Mesenchymal stem cell (in vitro differentiated cells and primary cell): ENCODE measurements at regions not wholly inside any gene's neighbourhood (a gene's known extent, or its start where the extent isn't known, plus 50 kb on each side); places are given as distances from the start of the nearest gene placed in this dataset.
"Not testable (repeated sequence)": the region's sequence is repeated elsewhere in the genome, so short reads cannot be mapped to it uniquely, and the experiment has no call there.

ENCODE experiments used
- DNase-seq: peaks from one replicate; pipeline ENCODE4 v3.0.0-alpha.2; 2013
- H2AFZ ChIP-seq: one replicate; pipeline ENCODE4 v1.6.1; 2013; ENCODE audit warnings: low read depth, mild to moderate bottlenecking, control low read depth, inconsistent platforms, low read length, moderate library complexity
- H2AK5ac ChIP-seq: 2 replicates; pipeline ENCODE4 v1.6.1; 2013; ENCODE audit warnings: low read length, moderate library complexity, mild to moderate bottlenecking, inconsistent platforms; ENCODE audit not compliant: severe bottlenecking
- H2BK120ac ChIP-seq: one replicate; pipeline ENCODE4 v1.6.1; 2013; ENCODE audit warnings: low read depth, mild to moderate bottlenecking, inconsistent platforms, low read length, moderate library complexity
- H2BK12ac ChIP-seq, 2 experiments: one replicate each; pipeline ENCODE4 v1.6.1; 2013; ENCODE audit warnings: inconsistent platforms in 2 of 2, low read length in 2 of 2, mild to moderate bottlenecking in 2 of 2, moderate library complexity in 2 of 2, control low read depth in 1 of 2
- H2BK15ac ChIP-seq: one replicate; pipeline ENCODE4 v1.6.1; 2013; ENCODE audit warnings: mild to moderate bottlenecking, low read depth, inconsistent platforms; ENCODE audit not compliant: poor library complexity, severe bottlenecking
- H2BK5ac ChIP-seq: 2 replicates; pipeline ENCODE4 v1.6.1; 2013; ENCODE audit warnings: low read depth, mild to moderate bottlenecking, low read length, control low read depth, inconsistent platforms; ENCODE audit not compliant: poor library complexity, severe bottlenecking
- H3K14ac ChIP-seq, 2 experiments: one replicate each; pipeline ENCODE4 v1.6.1; 2013; ENCODE audit warnings: inconsistent platforms in 2 of 2, low read length in 2 of 2, control low read depth in 1 of 2, mild to moderate bottlenecking in 1 of 2, moderate library complexity in 1 of 2
- H3K18ac ChIP-seq, 2 experiments: one replicate each; pipeline ENCODE4 v1.6.1; 2013; ENCODE audit warnings: inconsistent platforms in 2 of 2, low read length in 2 of 2, control low read depth in 1 of 2, low read depth in 1 of 2, mild to moderate bottlenecking in 1 of 2
- H3K23ac ChIP-seq, 2 experiments: one replicate each; pipeline ENCODE4 v1.6.1; 2013; ENCODE audit warnings: inconsistent platforms in 2 of 2, low read length in 2 of 2, mild to moderate bottlenecking in 2 of 2, moderate library complexity in 2 of 2, control low read depth in 1 of 2
- H3K27ac ChIP-seq: 2 replicates; pipeline ENCODE4 v1.5.1; 2013; ENCODE audit warnings: mild to moderate bottlenecking, moderate library complexity, low read length, control low read depth, inconsistent platforms; ENCODE audit not compliant: poor library complexity, severe bottlenecking
- H3K27me3 ChIP-seq, 2 experiments: 2 replicates each; pipeline versions ENCODE4 v1.6.1 to v1.7.0; 2013; ENCODE audit warnings: low read length in 2 of 2, mild to moderate bottlenecking in 2 of 2, moderate library complexity in 2 of 2, control low read depth in 1 of 2, inconsistent platforms in 1 of 2; ENCODE audit not compliant: control insufficient read depth in 1 of 2, insufficient read depth in 1 of 2
- H3K36me3 ChIP-seq, 2 experiments: 2 replicates each; pipeline versions ENCODE4 v1.6.1 to v1.7.0; 2013; ENCODE audit warnings: low read length in 2 of 2, control low read depth in 1 of 2, inconsistent platforms in 1 of 2, low read depth in 1 of 2, mild to moderate bottlenecking in 1 of 2; ENCODE audit not compliant: insufficient read depth in 2 of 2, control insufficient read depth in 1 of 2
- H3K4ac ChIP-seq, 2 experiments: one replicate each; pipeline ENCODE4 v1.6.1; 2013; ENCODE audit warnings: inconsistent platforms in 2 of 2, low read length in 2 of 2, mild to moderate bottlenecking in 2 of 2, moderate library complexity in 2 of 2, control low read depth in 1 of 2, low read depth in 1 of 2
- H3K4me1 ChIP-seq: 2 replicates; pipeline ENCODE4 v1.6.1; 2013; ENCODE audit warnings: low read depth, low read length, control low read depth; ENCODE audit not compliant: control insufficient read depth, insufficient read depth
- H3K4me2 ChIP-seq: 2 replicates; pipeline ENCODE4 v1.6.1; 2013; ENCODE audit warnings: low read length, mild to moderate bottlenecking, inconsistent platforms; ENCODE audit not compliant: poor library complexity, severe bottlenecking
- H3K4me3 ChIP-seq, 2 experiments: 2 replicates each; pipeline versions ENCODE4 v1.5.1 to v1.7.0; 2013; ENCODE audit warnings: low read length in 2 of 2, mild to moderate bottlenecking in 2 of 2, control low read depth in 1 of 2, low read depth in 1 of 2; ENCODE audit not compliant: insufficient read depth in 1 of 2
- H3K79me1 ChIP-seq: replicated peaks from 2 replicates; pipeline ENCODE4 v1.6.1; 2013; ENCODE audit warnings: mild to moderate bottlenecking, control low read depth, low read length, inconsistent platforms; ENCODE audit not compliant: poor library complexity, severe bottlenecking
- H3K9ac ChIP-seq: 2 replicates; pipeline ENCODE4 v1.7.0; 2013; ENCODE audit warnings: mild to moderate bottlenecking, low read length, moderate library complexity
- H3K9me3 ChIP-seq: 2 replicates; pipeline ENCODE4 v1.7.0; 2013; ENCODE audit warnings: mild to moderate bottlenecking, low read length; ENCODE audit not compliant: control insufficient read depth
- H4K8ac ChIP-seq: one replicate; pipeline ENCODE4 v1.6.1; 2013; ENCODE audit warnings: inconsistent platforms, mild to moderate bottlenecking, low read length, moderate library complexity
- H4K91ac ChIP-seq: one replicate; pipeline ENCODE4 v1.6.1; 2013; ENCODE audit warnings: mild to moderate bottlenecking, low read length, inconsistent platforms
- WGBS: methylation state at CpG from one replicate; pipeline ENCODE4 v1.1.7; 2013; ENCODE audit warnings: mixed read lengths; 5-methylcytosine and 5-hydroxymethylcytosine counted together

DNA sequence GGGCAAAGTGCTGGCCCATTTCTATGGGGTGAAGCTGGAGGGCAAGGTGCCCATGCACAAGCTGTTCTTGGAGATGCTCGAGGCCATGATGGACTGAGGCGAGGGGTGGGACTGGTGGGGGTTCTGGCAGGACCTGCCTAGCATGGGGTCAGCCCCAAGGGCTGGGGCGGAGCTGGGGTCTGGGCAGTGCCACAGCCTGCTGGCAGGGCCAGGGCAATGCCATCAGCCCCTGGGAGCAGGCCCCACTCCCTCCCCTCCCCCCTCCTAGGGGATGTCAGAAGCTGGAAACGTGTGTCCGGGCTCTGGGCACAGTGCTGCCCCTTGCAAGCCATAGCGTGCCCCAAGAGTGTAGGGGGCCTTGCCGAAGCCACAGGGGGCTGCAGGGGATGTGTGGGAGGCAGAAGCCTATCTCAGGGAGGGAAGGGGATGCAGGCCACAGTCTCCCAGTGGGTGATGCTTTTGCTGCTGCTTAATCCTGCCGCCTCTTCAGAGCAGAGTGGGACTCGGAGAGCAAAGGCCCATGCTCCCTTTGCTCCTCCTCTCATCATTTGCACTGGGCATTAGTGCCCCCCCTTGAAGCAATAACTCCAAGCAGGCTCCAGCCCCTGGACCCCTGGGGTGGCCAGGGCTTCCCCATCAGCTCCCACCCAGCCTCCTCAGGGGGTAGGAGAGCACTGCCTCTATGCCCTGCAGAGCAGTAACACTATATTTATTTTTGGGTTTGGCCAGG lies 85.2 kb downstream of the MRPL57 start:
- H3K18ac ChIP-seq, H3K4me1 ChIP-seq, H4K91ac ChIP-seq, H3K23ac ChIP-seq, H2AFZ ChIP-seq, H2AK5ac ChIP-seq, H3K14ac ChIP-seq, H3K4me2 ChIP-seq, H3K9me3 ChIP-seq, H3K4ac ChIP-seq, H3K9ac ChIP-seq, H3K79me1 ChIP-seq, H2BK15ac ChIP-seq, H2BK5ac ChIP-seq, DNase-seq, H3K4me3 ChIP-seq, H3K27me3 ChIP-seq, H3K27ac ChIP-seq, H4K8ac ChIP-seq, H3K36me3 ChIP-seq, H2BK120ac ChIP-seq, H2BK12ac ChIP-seq: not testable (repeated sequence)
- 58% methylated on average over 2 of the region's 9 CpGs for WGBS

DNA sequence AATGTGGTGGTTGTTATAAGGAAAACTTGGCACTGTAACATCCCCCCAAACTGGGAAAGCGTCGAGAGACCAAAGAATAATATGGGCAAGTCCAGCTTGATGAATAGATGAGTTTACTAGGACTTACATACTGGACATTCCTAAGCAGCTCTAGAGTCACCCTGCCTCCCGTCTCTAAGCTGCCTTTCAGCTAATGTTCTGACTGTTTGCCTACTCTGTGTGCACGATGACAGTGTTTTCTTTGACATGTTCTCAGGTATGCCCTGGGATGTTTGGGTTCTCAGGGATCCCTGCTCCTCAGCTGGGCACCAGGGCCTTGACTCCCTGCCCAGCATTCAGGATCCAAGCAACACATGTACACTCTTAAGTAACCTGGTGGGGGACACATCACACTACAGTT lies 87.5 kb downstream of the MRPL57 start:
- no CpG with 5 or more reads among the region's 4 CpGs for WGBS
- H3K14ac ChIP-seq, H3K4ac ChIP-seq, H3K9me3 ChIP-seq, H3K9ac ChIP-seq, H2BK120ac ChIP-seq, H3K4me3 ChIP-seq, H2BK5ac ChIP-seq, H3K27me3 ChIP-seq, H2AFZ ChIP-seq, DNase-seq, H2BK15ac ChIP-seq, H4K8ac ChIP-seq, H3K27ac ChIP-seq, H4K91ac ChIP-seq, H3K4me2 ChIP-seq, H2AK5ac ChIP-seq, H3K36me3 ChIP-seq, H3K18ac ChIP-seq, H3K4me1 ChIP-seq, H2BK12ac ChIP-seq, H3K23ac ChIP-seq, H3K79me1 ChIP-seq: not testable (repeated sequence)

DNA sequence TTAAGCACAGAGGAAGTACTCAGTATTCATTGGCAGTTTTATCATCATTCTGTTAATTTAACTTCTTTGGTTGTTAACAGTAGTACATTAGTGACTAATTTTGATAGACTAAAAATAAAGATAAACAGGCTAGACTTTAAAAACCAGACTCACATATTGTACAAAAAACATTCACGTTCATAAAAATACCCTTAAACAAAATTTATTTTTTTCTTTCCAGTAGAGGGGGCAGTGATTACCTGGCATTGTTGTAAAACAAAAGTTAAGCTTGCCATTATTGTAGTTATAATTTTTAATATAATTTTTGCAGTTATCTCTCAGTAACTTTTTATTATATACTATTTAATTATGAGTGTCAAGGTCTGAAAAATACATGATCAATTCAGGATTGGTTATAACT lies 92.0 kb downstream of the MRPL57 start:
- H3K27ac ChIP-seq, H2BK15ac ChIP-seq, H2BK5ac ChIP-seq, H3K14ac ChIP-seq, H2BK12ac ChIP-seq, H3K4ac ChIP-seq, DNase-seq, H3K18ac ChIP-seq, H4K8ac ChIP-seq, H3K9ac ChIP-seq, H3K27me3 ChIP-seq, H3K4me3 ChIP-seq, H3K4me2 ChIP-seq, H3K9me3 ChIP-seq, H3K79me1 ChIP-seq, H2AFZ ChIP-seq, H2BK120ac ChIP-seq, H4K91ac ChIP-seq, H3K36me3 ChIP-seq, H3K23ac ChIP-seq, H2AK5ac ChIP-seq, H3K4me1 ChIP-seq: not testable (repeated sequence)
- no CpG with 5 or more reads among the region's 1 CpG for WGBS

DNA sequence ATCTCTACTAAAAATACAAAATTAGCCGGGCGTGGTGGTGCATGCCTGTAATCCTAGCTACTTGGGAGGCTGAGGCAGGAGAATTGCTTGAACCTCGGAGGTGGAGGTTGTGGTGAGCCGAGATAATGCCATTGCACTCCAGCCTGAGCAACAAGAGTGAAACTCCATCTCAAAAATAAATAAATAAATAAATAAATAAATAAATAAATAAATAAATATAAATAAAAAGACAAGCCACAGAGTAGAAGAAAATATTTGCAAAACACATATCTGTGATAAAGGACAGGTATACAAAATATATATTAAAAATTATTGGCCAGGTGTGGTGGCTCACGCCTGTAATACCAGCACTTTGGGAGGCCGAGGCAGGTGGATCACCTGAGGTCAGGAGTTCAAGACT lies 96.0 kb downstream of the MRPL57 start:
- H3K4me1 ChIP-seq, H2BK12ac ChIP-seq, H2BK120ac ChIP-seq, H2BK15ac ChIP-seq, H4K8ac ChIP-seq, H3K9ac ChIP-seq, H3K23ac ChIP-seq, H3K4me3 ChIP-seq, H4K91ac ChIP-seq, H3K27me3 ChIP-seq, H3K27ac ChIP-seq, H3K36me3 ChIP-seq, DNase-seq, H3K14ac ChIP-seq, H3K4me2 ChIP-seq, H2BK5ac ChIP-seq, H2AK5ac ChIP-seq, H2AFZ ChIP-seq, H3K79me1 ChIP-seq, H3K4ac ChIP-seq, H3K9me3 ChIP-seq, H3K18ac ChIP-seq: not testable (repeated sequence)
- WGBS, result 93% methylated on average over 2 of the region's 6 CpGs
